WTC11 (cell line): ENCODE measurements at regions not wholly inside any gene's neighbourhood (a gene's known extent, or its start where the extent isn't known, plus 50 kb on each side); places are given as distances from the start of the nearest gene placed in this dataset.

ENCODE experiments used
- ATAC-seq: fragments of 200-7000 bp; cut with Tn5 transposase; 2 replicates; pipeline ENCODE4 v1.10.0; 2021; ENCODE audit warnings: mild to moderate bottlenecking, moderate library complexity
- CTCF ChIA-PET: fragments of 300-600 bp; sonication (Branson Sonifier 250); formaldehyde crosslinking; loops from one replicate; lab custom pipeline; 2021; ENCODE audit warnings: antibody characterized with exemption; lab: Charles Lee
- POLR2A ChIA-PET: fragments of 350-600 bp; sonication (Branson Sonifier 250); formaldehyde crosslinking; loops from one replicate; lab custom pipeline; 2021; ENCODE audit warnings: antibody characterized with exemption; lab: Charles Lee
- DNase-seq: peaks from one replicate; pipeline ENCODE4 v3.0.0; 2021; ENCODE audit warnings: low spot score
- H3K27ac Mint-ChIP-seq: 2 replicates; pipeline ENCODE4 v1.8.0; 2021; ENCODE audit warnings: mixed read lengths
- H3K27me3 Mint-ChIP-seq: 2 replicates; pipeline ENCODE4 v1.8.0; 2021; ENCODE audit warnings: low read depth, mild to moderate bottlenecking, moderate library complexity, mixed read lengths
- H3K36me3 Mint-ChIP-seq: 2 replicates; pipeline ENCODE4 v1.8.0; 2021; ENCODE audit warnings: mixed read lengths
- H3K4me1 Mint-ChIP-seq: 2 replicates; pipeline ENCODE4 v1.8.0; 2022; ENCODE audit warnings: mixed read lengths
- H3K4me3 Mint-ChIP-seq: 2 replicates; pipeline ENCODE4 v1.8.0; 2021; ENCODE audit warnings: mild to moderate bottlenecking, moderate library complexity, mixed read lengths
- H3K9me3 Mint-ChIP-seq: 2 replicates; pipeline ENCODE4 v1.8.0; 2021; ENCODE audit warnings: mixed read lengths
- ATF1 ChIP-seq: sonication (generic); formaldehyde crosslinking; IDR thresholded peaks from 2 replicates; pipeline ENCODE4 v1.8.1; 2023; ENCODE audit warnings: mild to moderate bottlenecking, moderate library complexity, missing genetic modification reagents
- ATF6 ChIP-seq: sonication (generic); formaldehyde crosslinking; IDR thresholded peaks from 2 replicates; pipeline ENCODE4 v1.8.1; 2023; ENCODE audit warnings: mild to moderate bottlenecking, missing genetic modification reagents
- CREM ChIP-seq: sonication (generic); formaldehyde crosslinking; IDR thresholded peaks from 2 replicates; pipeline ENCODE4 v1.8.1; 2022; ENCODE audit warnings: mild to moderate bottlenecking, missing genetic modification reagents, moderate library complexity
- ESRRA ChIP-seq: sonication (generic); formaldehyde crosslinking; IDR thresholded peaks from 2 replicates; pipeline ENCODE4 v1.8.1; 2022; ENCODE audit warnings: mild to moderate bottlenecking, missing genetic modification reagents, borderline replicate concordance
- JUN ChIP-seq: sonication (generic); formaldehyde crosslinking; IDR thresholded peaks from 2 replicates; pipeline ENCODE4 v1.8.0; 2023; ENCODE audit warnings: mild to moderate bottlenecking, missing genetic modification reagents
- MLX ChIP-seq: sonication (generic); formaldehyde crosslinking; IDR thresholded peaks from 2 replicates; pipeline ENCODE4 v1.8.1; 2023; ENCODE audit warnings: mild to moderate bottlenecking, missing genetic modification reagents, moderate library complexity
- MYBL2 ChIP-seq: sonication (generic); formaldehyde crosslinking; IDR thresholded peaks from 2 replicates; pipeline ENCODE4 v1.8.1; 2023; ENCODE audit warnings: mild to moderate bottlenecking, moderate library complexity, missing genetic modification reagents
- NFE2L1 ChIP-seq: sonication (generic); formaldehyde crosslinking; IDR thresholded peaks from 2 replicates; pipeline ENCODE4 v1.8.1; 2023; ENCODE audit warnings: missing genetic modification reagents
- NR1H2 ChIP-seq: sonication (generic); formaldehyde crosslinking; IDR thresholded peaks from 2 replicates; pipeline ENCODE4 v1.9.0; 2021; ENCODE audit warnings: mild to moderate bottlenecking, moderate library complexity, missing genetic modification reagents
- PRRX2 ChIP-seq: fragments of 250-450 bp; sonication (Bioruptor Pico); IDR thresholded peaks from 2 replicates; pipeline ENCODE4 v1.8.0; 2021; ENCODE audit warnings: mild to moderate bottlenecking
- SMAD4 ChIP-seq: sonication (generic); formaldehyde crosslinking; IDR thresholded peaks from 2 replicates; pipeline ENCODE4 v1.8.0; 2022; ENCODE audit warnings: mild to moderate bottlenecking, missing genetic modification reagents
- SOX15 ChIP-seq: fragments of 250-450 bp; sonication (Bioruptor Pico); IDR thresholded peaks from 2 replicates; pipeline ENCODE4 v1.9.0; 2021; ENCODE audit warnings: mild to moderate bottlenecking
- TCF7 ChIP-seq: sonication (generic); formaldehyde crosslinking; IDR thresholded peaks from 2 replicates; pipeline ENCODE4 v1.8.0; 2022; ENCODE audit warnings: mild to moderate bottlenecking, low read depth, missing genetic modification reagents, moderate library complexity
- ZNF219 ChIP-seq: sonication (generic); formaldehyde crosslinking; IDR thresholded peaks from 2 replicates; pipeline ENCODE4 v1.8.0; 2023; ENCODE audit warnings: missing genetic modification reagents, mild to moderate bottlenecking, borderline replicate concordance
- ZNF263 ChIP-seq: sonication (generic); formaldehyde crosslinking; IDR thresholded peaks from 2 replicates; pipeline ENCODE4 v1.8.1; 2022; ENCODE audit warnings: low read depth, mild to moderate bottlenecking, moderate library complexity, missing genetic modification reagents
- ZNF396 ChIP-seq: fragments of 250-450 bp; sonication (Bioruptor Pico); IDR thresholded peaks from 2 replicates; pipeline ENCODE4 v1.8.0; 2021; ENCODE audit warnings: mild to moderate bottlenecking, moderate library complexity, borderline replicate concordance
- ZNF416 ChIP-seq: fragments of 250-450 bp; sonication (Bioruptor Pico); IDR thresholded peaks from 2 replicates; pipeline ENCODE4 v1.9.0; 2021; ENCODE audit warnings: mild to moderate bottlenecking, inconsistent platforms
- ZNF423 ChIP-seq: fragments of 250-450 bp; sonication (Bioruptor Pico); IDR thresholded peaks from 2 replicates; pipeline ENCODE4 v2.1.2; 2022; ENCODE audit warnings: mild to moderate bottlenecking, moderate library complexity
- TF ChIP-seq, protein P1 (sequence below): sonication (generic); formaldehyde crosslinking; IDR thresholded peaks from 2 replicates; pipeline ENCODE4 v1.8.1; 2022; ENCODE audit warnings: low read depth, mild to moderate bottlenecking, moderate library complexity, missing genetic modification reagents, borderline replicate concordance
- TF ChIP-seq, protein P2 (sequence below): fragments of 250-450 bp; sonication (Bioruptor Pico); IDR thresholded peaks from 2 replicates; pipeline ENCODE4 v1.9.0; 2021; ENCODE audit warnings: moderate library complexity, mild to moderate bottlenecking, inconsistent platforms, borderline replicate concordance
- TF ChIP-seq, protein P3 (sequence below): fragments of 250-450 bp; sonication (Bioruptor Pico); IDR thresholded peaks from 2 replicates; pipeline ENCODE4 v2.1.2; 2022; ENCODE audit warnings: mild to moderate bottlenecking, moderate library complexity
- TF ChIP-seq, protein P4 (sequence below): sonication (generic); formaldehyde crosslinking; IDR thresholded peaks from 2 replicates; pipeline ENCODE4 v1.8.1; 2022; ENCODE audit warnings: missing genetic modification reagents, borderline replicate concordance
- TF ChIP-seq, protein P5 (sequence below): sonication (generic); formaldehyde crosslinking; IDR thresholded peaks from 2 replicates; pipeline ENCODE4 v1.8.1; 2022; ENCODE audit warnings: low read depth, missing genetic modification reagents, borderline replicate concordance
- TF ChIP-seq, protein P6 (sequence below): sonication (generic); formaldehyde crosslinking; IDR thresholded peaks from 2 replicates; pipeline ENCODE4 v1.8.1; 2023; ENCODE audit warnings: mild to moderate bottlenecking, missing genetic modification reagents

GRCh38 chr7:22016507-22016906, 70.8 kb upstream of the CDCA7L start:
- CTCF ChIA-PET: no interaction called here
- no peaks in the 10 kb centered on the region for H3K36me3 Mint-ChIP-seq
- TF ChIP-seq ZNF219 (CRISPR knock-in tag): no peak
- TF ChIP-seq ATF6 (CRISPR knock-in tag): no peak
- TF ChIP-seq, protein P1, sequence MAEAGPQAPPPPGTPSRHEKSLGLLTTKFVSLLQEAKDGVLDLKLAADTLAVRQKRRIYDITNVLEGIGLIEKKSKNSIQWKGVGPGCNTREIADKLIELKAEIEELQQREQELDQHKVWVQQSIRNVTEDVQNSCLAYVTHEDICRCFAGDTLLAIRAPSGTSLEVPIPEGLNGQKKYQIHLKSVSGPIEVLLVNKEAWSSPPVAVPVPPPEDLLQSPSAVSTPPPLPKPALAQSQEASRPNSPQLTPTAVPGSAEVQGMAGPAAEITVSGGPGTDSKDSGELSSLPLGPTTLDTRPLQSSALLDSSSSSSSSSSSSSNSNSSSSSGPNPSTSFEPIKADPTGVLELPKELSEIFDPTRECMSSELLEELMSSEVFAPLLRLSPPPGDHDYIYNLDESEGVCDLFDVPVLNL (CRISPR knock-in tag): no peak
- no peak for TF ChIP-seq NR1H2 (CRISPR knock-in tag)
- TF ChIP-seq TCF7 (CRISPR knock-in tag): no peak
- TF ChIP-seq, protein P2, sequence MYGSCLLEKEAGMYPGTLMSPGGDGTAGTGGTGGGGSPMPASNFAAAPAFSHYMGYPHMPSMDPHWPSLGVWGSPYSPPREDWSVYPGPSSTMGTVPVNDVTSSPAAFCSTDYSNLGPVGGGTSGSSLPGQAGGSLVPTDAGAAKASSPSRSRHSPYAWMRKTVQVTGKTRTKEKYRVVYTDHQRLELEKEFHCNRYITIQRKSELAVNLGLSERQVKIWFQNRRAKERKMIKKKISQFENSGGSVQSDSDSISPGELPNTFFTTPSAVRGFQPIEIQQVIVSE (CRISPR knock-in tag): no peak
- TF ChIP-seq ATF1 (CRISPR knock-in tag): no peak
- no peak for TF ChIP-seq ESRRA (CRISPR knock-in tag)
- TF ChIP-seq SMAD4: no peak
- TF ChIP-seq, protein P3, sequence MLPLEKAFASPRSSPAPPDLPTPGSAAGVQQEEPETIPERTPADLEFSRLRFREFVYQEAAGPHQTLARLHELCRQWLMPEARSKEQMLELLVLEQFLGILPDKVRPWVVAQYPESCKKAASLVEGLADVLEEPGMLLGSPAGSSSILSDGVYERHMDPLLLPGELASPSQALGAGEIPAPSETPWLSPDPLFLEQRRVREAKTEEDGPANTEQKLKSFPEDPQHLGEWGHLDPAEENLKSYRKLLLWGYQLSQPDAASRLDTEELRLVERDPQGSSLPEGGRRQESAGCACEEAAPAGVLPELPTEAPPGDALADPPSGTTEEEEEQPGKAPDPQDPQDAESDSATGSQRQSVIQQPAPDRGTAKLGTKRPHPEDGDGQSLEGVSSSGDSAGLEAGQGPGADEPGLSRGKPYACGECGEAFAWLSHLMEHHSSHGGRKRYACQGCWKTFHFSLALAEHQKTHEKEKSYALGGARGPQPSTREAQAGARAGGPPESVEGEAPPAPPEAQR (CRISPR knock-in tag): no peak
- no peak for TF ChIP-seq ZNF423
- no peak for TF ChIP-seq ZNF263
- no peak for TF ChIP-seq ZNF416 (CRISPR knock-in tag)
- TF ChIP-seq, all 79 proteins: peak for 0
- POLR2A ChIA-PET: no interaction called here
- Mint-ChIP-seq H3K27ac (no peak overlapping the region), H3K4me3 (no peak overlapping the region), H3K4me1 (no peaks in the 10 kb centered on the region), H3K9me3 (peaks cover 5% of the 10 kb centered on the region; the same call in 1 of the 2 replicates), H3K27me3 (no peaks in the 10 kb centered on the region)
- DNase-seq (no peak), ATAC-seq (no peak)

DNA sequence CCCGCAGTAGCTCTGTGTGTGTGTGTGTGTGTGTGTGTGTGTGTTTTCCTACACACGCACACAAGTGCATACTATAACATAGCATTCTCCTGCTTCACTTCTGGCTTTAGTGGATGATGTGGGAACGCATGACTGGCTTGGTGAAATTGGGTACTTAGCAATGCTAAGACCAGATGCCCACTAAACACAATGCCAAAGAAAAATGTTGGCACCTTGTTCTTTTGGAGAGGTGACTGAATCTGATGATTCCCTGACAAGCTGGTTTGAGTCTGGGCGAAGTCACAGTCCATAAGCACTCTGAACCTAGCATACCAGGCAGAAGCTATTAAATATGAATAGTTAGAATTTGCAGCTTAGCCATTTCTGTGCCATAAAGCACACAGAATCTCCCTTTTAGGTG, 68.0 kb upstream of the CDCA7L start:
- ChIA-PET POLR2A (no interaction called here), CTCF (no interaction called here)
- no peak for DNase-seq
- ATAC-seq: no peak
- Mint-ChIP-seq H3K27me3 (no peaks in the 10 kb centered on the region), H3K9me3 (no peaks in the 10 kb centered on the region), H3K4me1 (peaks cover 2% of the 10 kb centered on the region; the same call in 1 of the 2 replicates), H3K36me3 (no peaks in the 10 kb centered on the region), H3K27ac (no peak overlapping the region), H3K4me3 (no peak overlapping the region)
- TF ChIP-seq NFE2L1 (CRISPR knock-in tag): no peak
- TF ChIP-seq, protein P4, sequence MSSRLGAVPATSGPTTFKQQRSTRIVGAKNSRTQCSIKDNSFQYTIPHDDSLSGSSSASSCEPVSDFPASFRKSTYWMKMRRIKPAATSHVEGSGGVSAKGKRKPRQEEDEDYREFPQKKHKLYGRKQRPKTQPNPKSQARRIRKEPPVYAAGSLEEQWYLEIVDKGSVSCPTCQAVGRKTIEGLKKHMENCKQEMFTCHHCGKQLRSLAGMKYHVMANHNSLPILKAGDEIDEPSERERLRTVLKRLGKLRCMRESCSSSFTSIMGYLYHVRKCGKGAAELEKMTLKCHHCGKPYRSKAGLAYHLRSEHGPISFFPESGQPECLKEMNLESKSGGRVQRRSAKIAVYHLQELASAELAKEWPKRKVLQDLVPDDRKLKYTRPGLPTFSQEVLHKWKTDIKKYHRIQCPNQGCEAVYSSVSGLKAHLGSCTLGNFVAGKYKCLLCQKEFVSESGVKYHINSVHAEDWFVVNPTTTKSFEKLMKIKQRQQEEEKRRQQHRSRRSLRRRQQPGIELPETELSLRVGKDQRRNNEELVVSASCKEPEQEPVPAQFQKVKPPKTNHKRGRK (CRISPR knock-in tag): no peak

DNA sequence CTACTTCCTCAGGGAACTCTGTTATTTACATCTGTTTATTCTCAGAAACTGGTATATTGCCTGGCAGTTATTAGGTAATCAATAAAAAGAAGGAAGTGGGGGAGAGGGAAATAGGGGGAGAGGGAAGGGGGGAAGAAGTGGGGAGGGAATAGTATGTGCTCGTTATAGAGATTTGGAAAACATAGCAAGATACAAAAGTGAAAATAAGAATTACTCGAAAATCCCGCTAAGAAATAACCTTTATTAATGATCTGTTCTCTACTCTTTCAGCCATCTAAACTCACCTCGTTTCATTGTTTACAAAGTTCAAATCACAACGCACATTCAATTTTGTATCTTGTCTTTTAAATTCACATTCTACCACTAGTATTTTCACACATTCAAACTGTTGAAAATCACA, 63.0 kb upstream of the CDCA7L start:
- no peaks in the 10 kb centered on the region for H3K36me3 Mint-ChIP-seq
- peaks cover 18% of the 10 kb centered on the region for H3K4me1 Mint-ChIP-seq
- H3K9me3 Mint-ChIP-seq: no peaks in the 10 kb centered on the region
- no peak for DNase-seq
- no peak overlapping the region for H3K4me3 Mint-ChIP-seq
- ATAC-seq: no peak
- TF ChIP-seq ZNF396 (CRISPR knock-in tag) (no peak), PRRX2 (no peak), CREM (CRISPR knock-in tag) (no peak), MLX (CRISPR knock-in tag) (no peak), SOX15 (no peak), MYBL2 (CRISPR knock-in tag) (no peak), JUN (CRISPR knock-in tag) (no peak)
- TF ChIP-seq, protein P5, sequence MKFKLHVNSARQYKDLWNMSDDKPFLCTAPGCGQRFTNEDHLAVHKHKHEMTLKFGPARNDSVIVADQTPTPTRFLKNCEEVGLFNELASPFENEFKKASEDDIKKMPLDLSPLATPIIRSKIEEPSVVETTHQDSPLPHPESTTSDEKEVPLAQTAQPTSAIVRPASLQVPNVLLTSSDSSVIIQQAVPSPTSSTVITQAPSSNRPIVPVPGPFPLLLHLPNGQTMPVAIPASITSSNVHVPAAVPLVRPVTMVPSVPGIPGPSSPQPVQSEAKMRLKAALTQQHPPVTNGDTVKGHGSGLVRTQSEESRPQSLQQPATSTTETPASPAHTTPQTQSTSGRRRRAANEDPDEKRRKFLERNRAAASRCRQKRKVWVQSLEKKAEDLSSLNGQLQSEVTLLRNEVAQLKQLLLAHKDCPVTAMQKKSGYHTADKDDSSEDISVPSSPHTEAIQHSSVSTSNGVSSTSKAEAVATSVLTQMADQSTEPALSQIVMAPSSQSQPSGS: no peak
- TF ChIP-seq, protein P6, sequence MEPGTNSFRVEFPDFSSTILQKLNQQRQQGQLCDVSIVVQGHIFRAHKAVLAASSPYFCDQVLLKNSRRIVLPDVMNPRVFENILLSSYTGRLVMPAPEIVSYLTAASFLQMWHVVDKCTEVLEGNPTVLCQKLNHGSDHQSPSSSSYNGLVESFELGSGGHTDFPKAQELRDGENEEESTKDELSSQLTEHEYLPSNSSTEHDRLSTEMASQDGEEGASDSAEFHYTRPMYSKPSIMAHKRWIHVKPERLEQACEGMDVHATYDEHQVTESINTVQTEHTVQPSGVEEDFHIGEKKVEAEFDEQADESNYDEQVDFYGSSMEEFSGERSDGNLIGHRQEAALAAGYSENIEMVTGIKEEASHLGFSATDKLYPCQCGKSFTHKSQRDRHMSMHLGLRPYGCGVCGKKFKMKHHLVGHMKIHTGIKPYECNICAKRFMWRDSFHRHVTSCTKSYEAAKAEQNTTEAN: no peak
- CTCF ChIA-PET: no interaction called here
- no peaks in the 10 kb centered on the region for H3K27me3 Mint-ChIP-seq
- no peak overlapping the region for H3K27ac Mint-ChIP-seq
- POLR2A ChIA-PET: no interaction called here
